GM12875 (cell line): ENCODE measurements at regions not wholly inside any gene's neighbourhood (a gene's known extent, or its start where the extent isn't known, plus 50 kb on each side); places are given as distances from the start of the nearest gene placed in this dataset.

ENCODE experiments used
- H3K4me3 ChIP-seq: one replicate; pipeline ENCODE4 v1.5.1; 2011; ENCODE audit warnings: low read depth, low read length, control low read depth
- CTCF ChIP-seq: IDR thresholded peaks from 2 replicates; pipeline ENCODE4 v1.5.1; 2011; ENCODE audit warnings: low read depth, mild to moderate bottlenecking, control low read depth, inconsistent platforms, low read length, moderate library complexity, borderline replicate concordance; ENCODE audit not compliant: insufficient read depth

- no peak overlapping the region for H3K4me3 ChIP-seq
- no peak for TF ChIP-seq CTCF
Measured at GRCh38 chr3:88209356-88209755, 59.6 kb downstream of the C3orf38 start.

GRCh38 chr3:88211096-88211890, 61.5 kb downstream of the C3orf38 start:
- no peak overlapping the region for H3K4me3 ChIP-seq
- TF ChIP-seq CTCF: no peak

- no peak overlapping the region for H3K4me3 ChIP-seq
- TF ChIP-seq CTCF: peak; percentile 56
Measured at GRCh38 chr3:88219138-88219792, 69.5 kb downstream of the C3orf38 start.

- no peak overlapping the region for H3K4me3 ChIP-seq
- no peak for TF ChIP-seq CTCF
Measured at GRCh38 chr3:88220126-88220525, 70.4 kb downstream of the C3orf38 start.

- TF ChIP-seq CTCF: no peak
- no peak overlapping the region for H3K4me3 ChIP-seq
Measured at GRCh38 chr3:88221726-88222125, 72.0 kb downstream of the C3orf38 start.

GRCh38 chr3:88222343-88222742, 72.6 kb downstream of the C3orf38 start:
- TF ChIP-seq CTCF: no peak

More at GRCh38 chr3:88222343-88222742, 72.6 kb downstream of the C3orf38 start:
- no peak overlapping the region for H3K4me3 ChIP-seq
